ENCODE measurements at regions not wholly inside any gene's neighbourhood (a gene's known extent, or its start where the extent isn't known, plus 50 kb on each side); places are given as distances from the start of the nearest gene placed in this dataset.

- Histone ChIP-seq H3K27ac (no peak overlapping the region), H3K36me3 (no peaks in the 10 kb centered on the region), H3K4me1 (no peaks in the 10 kb centered on the region), H3K27me3 (no peaks in the 10 kb centered on the region), H3K4me3 (no peak overlapping the region), H3K9me3 (no peaks in the 10 kb centered on the region)
- DNase-seq, result no peak
- WGBS, 5 donors, result 82 to 97% (median 85%) methylated on average over 1 of the region's 1 CpG
- no peak for TF ChIP-seq CTCF (IDR thresholded peaks at IDR 0.05)
- TF ChIP-seq EP300 (IDR thresholded peaks at IDR 0.05), result no peak
- no peak for TF ChIP-seq POLR2AphosphoS5 (IDR thresholded peaks at IDR 0.05)
- no peak for TF ChIP-seq POLR2A (IDR thresholded peaks at IDR 0.05)
- intact Hi-C loops (cut with DNase I; ENCODE audit: low total_unique reads), result no loop called here
These were observed 758.3 kb downstream of the HDGFL1 start for GRCh38 chr6:23327621-23328020.

- H3K27me3 ChIP-seq, result no peaks in the 10 kb centered on the region
- no peak for TF ChIP-seq EP300 (IDR thresholded peaks at IDR 0.05)
- no peak for TF ChIP-seq POLR2A (IDR thresholded peaks at IDR 0.05)
- TF ChIP-seq POLR2AphosphoS5 (IDR thresholded peaks at IDR 0.05), result no peak
- TF ChIP-seq CTCF (IDR thresholded peaks at IDR 0.05), result no peak
- intact Hi-C loops (cut with DNase I; ENCODE audit: low total_unique reads), result no loop called here
- no peak overlapping the region for H3K4me3 ChIP-seq
- no peak for DNase-seq
- H3K4me1 ChIP-seq, result no peaks in the 10 kb centered on the region
- no peak overlapping the region for H3K27ac ChIP-seq
- WGBS, 5 donors, result 49 to 76% (median 66%) methylated on average over 1 of the region's 1 CpG
- no peaks in the 10 kb centered on the region for H3K9me3 ChIP-seq
- no peaks in the 10 kb centered on the region for H3K36me3 ChIP-seq
These were observed 759.7 kb downstream of the HDGFL1 start for GRCh38 chr6:23329086-23329485.

GRCh38 chr6:23330632-23331031 is 761.3 kb downstream of the HDGFL1 start:
- Histone ChIP-seq H3K4me3 (no peak overlapping the region), H3K27ac (no peak overlapping the region), H3K36me3 (no peaks in the 10 kb centered on the region), H3K9me3 (no peaks in the 10 kb centered on the region), H3K4me1 (no peaks in the 10 kb centered on the region), H3K27me3 (no peaks in the 10 kb centered on the region)
- intact Hi-C loops (cut with DNase I; ENCODE audit: low total_unique reads), result no loop called here
- no peak for TF ChIP-seq POLR2A (IDR thresholded peaks at IDR 0.05)
- TF ChIP-seq CTCF (IDR thresholded peaks at IDR 0.05), result no peak
- TF ChIP-seq POLR2AphosphoS5 (IDR thresholded peaks at IDR 0.05), result no peak
- no peak for TF ChIP-seq EP300 (IDR thresholded peaks at IDR 0.05)
- DNase-seq, result no peak
- 89 to 94% (median 91%) methylated on average over 3 of the region's 3 CpGs for WGBS, 5 donors

GRCh38 chr6:23334360-23334759 is 765.0 kb downstream of the HDGFL1 start:
- no peak for TF ChIP-seq CTCF (IDR thresholded peaks at IDR 0.05)
- no peak for TF ChIP-seq POLR2AphosphoS5 (IDR thresholded peaks at IDR 0.05)
- no peak for TF ChIP-seq POLR2A (IDR thresholded peaks at IDR 0.05)
- no peak for TF ChIP-seq EP300 (IDR thresholded peaks at IDR 0.05)
- H3K27me3 ChIP-seq, result no peaks in the 10 kb centered on the region
- no peak for DNase-seq
- H3K9me3 ChIP-seq, result no peaks in the 10 kb centered on the region
- H3K36me3 ChIP-seq, result no peaks in the 10 kb centered on the region
- no peaks in the 10 kb centered on the region for H3K4me1 ChIP-seq
- no peak overlapping the region for H3K27ac ChIP-seq
- H3K4me3 ChIP-seq, result no peak overlapping the region
- intact Hi-C loops (cut with DNase I; ENCODE audit: low total_unique reads), result no loop called here
- WGBS, 5 donors, result 56 to 69% (median 66%) methylated on average over 5 of the region's 5 CpGs

Measured in stomach (tissue), 8 donors.